Mesendoderm (in vitro differentiated cells): ENCODE measurements at regions not wholly inside any gene's neighbourhood (a gene's known extent, or its start where the extent isn't known, plus 50 kb on each side); places are given as distances from the start of the nearest gene placed in this dataset.

Source experiments
- DNase-seq: peaks from one replicate; pipeline ENCODE4 v3.0.0; 2013
- H2AK5ac ChIP-seq: 2 replicates; pipeline ENCODE4 v1.6.1; 2013; ENCODE audit warnings: low read length, inconsistent platforms
- H2BK120ac ChIP-seq: 2 replicates; pipeline ENCODE4 v1.6.1; 2013; ENCODE audit warnings: low read depth, mild to moderate bottlenecking, low read length, moderate library complexity, mixed read lengths
- H2BK15ac ChIP-seq: replicated peaks from 2 replicates; pipeline ENCODE4 v1.6.1; 2013; ENCODE audit warnings: low read depth, mild to moderate bottlenecking, moderate library complexity
- H2BK5ac ChIP-seq: 2 replicates; pipeline ENCODE4 v1.6.1; 2013; ENCODE audit warnings: low read length, inconsistent platforms
- H3K18ac ChIP-seq: 2 replicates; pipeline ENCODE4 v1.6.1; 2013; ENCODE audit warnings: mild to moderate bottlenecking, low read length, mixed read lengths
- H3K23ac ChIP-seq: one replicate; pipeline ENCODE4 v1.6.1; 2013; ENCODE audit warnings: low read length
- H3K27ac ChIP-seq: 2 replicates; pipeline ENCODE4 v1.5.1; 2013; ENCODE audit warnings: low read depth, mild to moderate bottlenecking, inconsistent platforms, low read length, moderate library complexity
- H3K27me3 ChIP-seq: 2 replicates; pipeline ENCODE4 v1.6.1; 2013; ENCODE audit warnings: low read length, control low read depth, mild to moderate bottlenecking, inconsistent platforms; ENCODE audit not compliant: insufficient read depth, poor library complexity
- H3K36me3 ChIP-seq: 2 replicates; pipeline ENCODE4 v1.6.1; 2013; ENCODE audit warnings: low read length, inconsistent platforms; ENCODE audit not compliant: control insufficient read depth, insufficient read depth
- H3K4ac ChIP-seq: one replicate; pipeline ENCODE4 v1.6.1; 2013; ENCODE audit warnings: low read depth, mild to moderate bottlenecking, low read length, moderate library complexity
- H3K4me1 ChIP-seq: 2 replicates; pipeline ENCODE4 v1.6.1; 2013; ENCODE audit warnings: low read depth, low read length, inconsistent platforms; ENCODE audit not compliant: control insufficient read depth
- H3K4me2 ChIP-seq: 2 replicates; pipeline ENCODE4 v1.6.1; 2013; ENCODE audit warnings: low read length
- H3K4me3 ChIP-seq: 2 replicates; pipeline ENCODE4 v1.5.1; 2013; ENCODE audit warnings: mild to moderate bottlenecking, low read length
- H3K56ac ChIP-seq: one replicate; pipeline ENCODE4 v1.6.1; 2013; ENCODE audit warnings: low read length
- H3K79me1 ChIP-seq: 2 replicates; pipeline ENCODE4 v1.6.1; 2013; ENCODE audit warnings: low read length, inconsistent platforms
- H3K79me2 ChIP-seq: 2 replicates; pipeline ENCODE4 v1.6.1; 2013; ENCODE audit warnings: mild to moderate bottlenecking, low read length; ENCODE audit not compliant: control insufficient read depth, insufficient read depth
- H3K9ac ChIP-seq: 2 replicates; pipeline ENCODE4 v1.6.1; 2013; ENCODE audit warnings: low read length, inconsistent platforms
- H4K5ac ChIP-seq: one replicate; pipeline ENCODE4 v1.6.1; 2013; ENCODE audit warnings: low read length
- H4K8ac ChIP-seq: one replicate; pipeline ENCODE4 v1.6.1; 2013; ENCODE audit warnings: low read depth, mild to moderate bottlenecking, control low read depth, low read length, moderate library complexity
- WGBS: extraction: QIAGEN DNeasy Blood & Tissue Kit; methylation state at CpG from one replicate; pipeline ENCODE4 v1.1.7; 2013; ENCODE audit warnings: low lambda C conversion rate, missing lambda C conversion rate; ENCODE audit not compliant: insufficient coverage; ENCODE audit errors: extremely low coverage; 5-methylcytosine and 5-hydroxymethylcytosine counted together

DNA sequence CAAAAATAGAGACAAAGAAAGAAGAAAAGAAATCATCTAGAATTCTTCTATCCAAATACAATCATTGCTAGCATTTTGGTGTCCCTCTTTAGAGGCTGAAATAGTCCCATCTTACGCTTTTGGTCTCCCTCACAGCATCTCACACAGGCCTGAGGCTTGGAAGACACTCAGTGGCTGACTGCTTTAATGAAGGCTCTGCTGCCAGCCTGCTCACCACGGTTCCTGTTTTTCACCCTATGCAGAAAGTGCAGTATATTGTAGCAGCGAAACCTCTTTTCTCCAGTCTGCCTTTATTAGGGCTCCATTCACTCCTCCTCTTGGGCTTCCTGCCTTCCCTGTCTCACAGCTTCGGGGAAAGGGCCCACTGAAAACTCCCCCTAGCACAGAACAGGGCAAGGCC is 102.2 kb downstream of the JCAD start:
- H3K79me2 ChIP-seq, result no peaks in the 10 kb centered on the region
- H3K18ac ChIP-seq, result no peak overlapping the region
- no peak overlapping the region for H3K4ac ChIP-seq
- H3K9ac ChIP-seq, result no peak overlapping the region
- no peak overlapping the region for H4K8ac ChIP-seq
- no peak overlapping the region for H3K4me3 ChIP-seq
- no peak overlapping the region for H2BK5ac ChIP-seq
- H3K56ac ChIP-seq, result no peak overlapping the region
- no peak overlapping the region for H3K27ac ChIP-seq
- H3K4me2 ChIP-seq, result no peak overlapping the region
- H4K5ac ChIP-seq, result no peak overlapping the region
- WGBS, result no CpG with 5 or more reads among the region's 4 CpGs
- H3K27me3 ChIP-seq, result no peaks in the 10 kb centered on the region
- no peak overlapping the region for H2BK15ac ChIP-seq
- H3K4me1 ChIP-seq, result no peaks in the 10 kb centered on the region
- no peaks in the 10 kb centered on the region for H3K79me1 ChIP-seq
- no peak for DNase-seq
- H2AK5ac ChIP-seq, result no peak overlapping the region
- no peak overlapping the region for H3K23ac ChIP-seq
- H3K36me3 ChIP-seq, result no peaks in the 10 kb centered on the region
- H2BK120ac ChIP-seq, result no peak overlapping the region

GRCh38 chr10:29956335-29956924 is 103.0 kb downstream of the JCAD start:
- no peak overlapping the region for H2BK120ac ChIP-seq
- no peak overlapping the region for H3K9ac ChIP-seq
- no peak overlapping the region for H3K56ac ChIP-seq
- no peak overlapping the region for H2BK15ac ChIP-seq
- no peak overlapping the region for H3K4me3 ChIP-seq
- no peak overlapping the region for H4K8ac ChIP-seq
- no peak overlapping the region for H2BK5ac ChIP-seq
- H3K27ac ChIP-seq, result no peak overlapping the region
- H3K23ac ChIP-seq, result no peak overlapping the region
- H3K18ac ChIP-seq, result no peak overlapping the region
- H3K4me1 ChIP-seq, result no peaks in the 10 kb centered on the region
- DNase-seq, result no peak
- no peak overlapping the region for H4K5ac ChIP-seq
- no peaks in the 10 kb centered on the region for H3K27me3 ChIP-seq
- H3K36me3 ChIP-seq, result no peaks in the 10 kb centered on the region
- H2AK5ac ChIP-seq, result no peak overlapping the region
- no peak overlapping the region for H3K4me2 ChIP-seq
- WGBS, result no CpG with 5 or more reads among the region's 7 CpGs
- no peak overlapping the region for H3K4ac ChIP-seq
- no peaks in the 10 kb centered on the region for H3K79me1 ChIP-seq
- no peaks in the 10 kb centered on the region for H3K79me2 ChIP-seq

DNA sequence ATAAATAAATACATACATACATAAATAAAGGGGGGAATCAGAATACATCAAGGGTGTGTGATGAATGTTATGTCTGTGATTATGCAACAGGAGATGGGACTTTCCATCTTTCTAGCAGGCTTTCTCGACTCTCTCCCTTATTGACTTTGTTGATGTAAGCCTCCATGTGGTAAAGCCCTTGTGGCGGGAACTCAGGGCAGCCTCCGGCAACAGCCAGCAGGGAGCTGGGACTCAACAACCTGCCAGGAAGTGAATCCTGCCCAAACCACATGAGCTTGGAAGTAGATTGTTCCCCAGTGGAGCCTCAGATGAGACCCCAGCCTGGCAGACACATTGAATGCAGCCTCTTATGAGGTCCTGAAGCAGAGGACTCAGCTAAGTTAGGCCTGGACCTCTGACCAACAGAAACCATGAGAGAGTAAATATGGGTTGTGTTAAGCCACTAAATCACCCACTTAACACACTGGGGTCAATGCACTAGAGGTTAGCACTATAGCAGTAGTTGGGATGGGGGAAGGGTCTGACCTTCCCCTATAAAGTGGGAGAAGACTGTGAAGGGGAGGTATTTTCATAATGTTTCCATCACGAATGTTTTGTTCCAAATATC is 104.0 kb downstream of the JCAD start:
- Histone ChIP-seq H3K36me3 (no peaks in the 10 kb centered on the region), H2BK5ac (no peak overlapping the region), H3K4me2 (no peak overlapping the region), H2AK5ac (no peak overlapping the region), H3K18ac (no peak overlapping the region), H2BK15ac (no peak overlapping the region), H3K79me2 (no peaks in the 10 kb centered on the region), H3K79me1 (no peaks in the 10 kb centered on the region), H3K23ac (no peak overlapping the region), H4K5ac (no peak overlapping the region), H3K4me3 (no peak overlapping the region), H3K27me3 (no peaks in the 10 kb centered on the region), H3K9ac (no peak overlapping the region), H3K27ac (no peak overlapping the region), H2BK120ac (no peak overlapping the region), H3K56ac (no peak overlapping the region), H4K8ac (no peak overlapping the region), H3K4ac (no peak overlapping the region), H3K4me1 (no peaks in the 10 kb centered on the region)
- no CpG with 5 or more reads among the region's 4 CpGs for WGBS
- DNase-seq, result peak; percentile 49

DNA sequence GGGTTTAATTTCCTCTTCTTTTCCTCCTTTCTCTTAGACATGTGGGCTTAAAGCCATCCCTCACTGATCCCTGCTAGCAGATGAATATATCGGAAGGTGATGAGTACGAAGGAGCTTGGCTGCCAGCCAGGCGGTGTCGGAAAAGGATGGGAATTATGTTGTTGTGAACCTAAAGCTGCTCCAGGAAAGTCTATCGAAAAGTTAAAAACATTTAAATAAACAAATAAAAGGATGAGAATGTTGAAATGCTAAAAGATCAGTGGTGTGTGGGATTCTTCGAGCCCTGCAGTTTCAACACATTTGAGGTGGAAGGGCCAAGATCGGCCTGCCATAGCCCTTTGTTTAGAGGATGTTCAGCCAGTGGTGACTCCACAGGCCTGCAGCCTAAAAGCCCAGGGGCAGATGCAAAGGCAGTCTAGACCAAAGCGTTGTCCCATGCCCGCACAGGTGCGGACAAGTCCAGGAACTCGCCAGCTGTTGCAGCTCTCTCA is 107.9 kb downstream of the JCAD start:
- Histone ChIP-seq H2AK5ac (no peak overlapping the region), H3K79me2 (no peaks in the 10 kb centered on the region), H3K36me3 (no peaks in the 10 kb centered on the region), H3K27me3 (no peaks in the 10 kb centered on the region), H3K18ac (no peak overlapping the region), H3K79me1 (no peaks in the 10 kb centered on the region), H3K56ac (no peak overlapping the region), H2BK5ac (no peak overlapping the region), H3K23ac (no peak overlapping the region), H3K27ac (no peak overlapping the region), H3K4me3 (no peak overlapping the region), H3K4ac (no peak overlapping the region), H2BK120ac (no peak overlapping the region), H4K5ac (no peak overlapping the region), H4K8ac (no peak overlapping the region), H3K4me1 (no peaks in the 10 kb centered on the region), H3K9ac (no peak overlapping the region), H2BK15ac (no peak overlapping the region), H3K4me2 (no peak overlapping the region)
- no peak for DNase-seq
- WGBS, result no CpG with 5 or more reads among the region's 11 CpGs

- no peak for DNase-seq
- H4K8ac ChIP-seq, result no peak overlapping the region
- no peaks in the 10 kb centered on the region for H3K79me1 ChIP-seq
- no peak overlapping the region for H3K56ac ChIP-seq
- no peak overlapping the region for H2BK5ac ChIP-seq
- H2AK5ac ChIP-seq, result no peak overlapping the region
- no peak overlapping the region for H3K18ac ChIP-seq
- H3K27me3 ChIP-seq, result no peaks in the 10 kb centered on the region
- no peak overlapping the region for H2BK120ac ChIP-seq
- no peak overlapping the region for H2BK15ac ChIP-seq
- H3K4me3 ChIP-seq, result no peak overlapping the region
- no peak overlapping the region for H3K4me2 ChIP-seq
- no peaks in the 10 kb centered on the region for H3K36me3 ChIP-seq
- no peak overlapping the region for H3K23ac ChIP-seq
- WGBS, result no CpG with 5 or more reads among the region's 5 CpGs
- H3K79me2 ChIP-seq, result no peaks in the 10 kb centered on the region
- no peaks in the 10 kb centered on the region for H3K4me1 ChIP-seq
- H3K27ac ChIP-seq, result no peak overlapping the region
- no peak overlapping the region for H3K9ac ChIP-seq
- H4K5ac ChIP-seq, result no peak overlapping the region
- no peak overlapping the region for H3K4ac ChIP-seq
Observed at GRCh38 chr10:29950391-29950790, 109.0 kb downstream of the JCAD start.
